ENCODE measurements at regions not wholly inside any gene's neighbourhood (a gene's known extent, or its start where the extent isn't known, plus 50 kb on each side); places are given as distances from the start of the nearest gene placed in this dataset.

DNA sequence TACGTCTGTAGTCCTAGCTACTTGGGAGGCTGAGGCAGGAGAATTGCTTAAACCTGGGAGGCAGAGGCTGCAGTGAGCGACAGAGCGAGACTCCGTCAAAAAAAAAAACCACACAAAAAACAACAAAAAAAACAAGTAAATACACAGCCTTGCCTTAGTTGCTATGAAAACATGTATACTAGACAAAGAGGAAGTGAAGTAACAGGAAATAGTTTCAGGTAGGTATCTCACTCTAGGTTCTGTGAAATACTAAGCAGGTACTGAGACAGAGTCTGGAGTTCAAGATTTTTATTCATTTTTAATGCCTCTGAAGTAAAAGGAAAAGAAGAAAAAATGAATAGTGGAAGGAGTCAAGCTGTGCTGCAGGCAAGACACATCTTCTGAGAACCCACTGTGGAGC, 687.9 kb upstream of the RGMB start:
- DNase-seq = no peak

DNA sequence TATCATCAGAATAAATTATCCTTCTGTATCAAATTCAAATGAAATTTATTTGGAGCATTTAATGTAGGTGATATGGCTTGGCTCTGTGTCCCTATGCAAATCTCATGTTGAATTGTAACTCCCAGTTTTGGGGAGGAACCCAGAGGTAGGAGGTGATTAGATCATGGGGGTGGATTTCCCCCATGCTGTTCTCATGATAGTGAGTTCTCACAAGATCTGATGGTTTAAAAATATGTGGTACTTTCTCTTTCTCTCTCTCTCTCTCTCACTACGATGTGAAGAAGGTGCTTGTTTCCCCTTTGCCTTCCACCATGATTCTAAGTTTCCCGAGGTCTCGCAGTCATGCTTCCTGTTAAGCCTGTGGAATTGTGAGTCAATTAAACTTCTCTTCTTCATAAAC, 678.4 kb upstream of the RGMB start:
- DNase-seq = no peak

DNA sequence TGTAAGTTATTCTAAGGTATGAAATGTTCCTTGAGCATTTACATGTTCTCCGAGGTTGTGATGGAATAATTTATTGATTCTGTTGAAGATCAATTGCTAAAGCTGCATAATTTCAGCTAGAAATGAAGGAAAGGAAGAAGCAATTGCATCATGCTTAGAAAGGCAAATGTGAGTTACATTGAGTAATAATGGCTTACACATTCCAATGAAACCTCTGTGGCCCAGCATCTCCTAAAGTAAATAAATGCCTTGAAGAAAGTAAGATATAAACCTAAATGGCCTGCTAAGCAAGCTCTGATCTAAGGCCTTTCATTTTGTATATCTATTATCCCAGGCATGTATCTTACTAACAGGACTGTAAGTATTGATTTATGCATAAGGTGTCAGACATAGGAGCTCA, 677.3 kb upstream of the RGMB start:
- no peak for DNase-seq

DNA sequence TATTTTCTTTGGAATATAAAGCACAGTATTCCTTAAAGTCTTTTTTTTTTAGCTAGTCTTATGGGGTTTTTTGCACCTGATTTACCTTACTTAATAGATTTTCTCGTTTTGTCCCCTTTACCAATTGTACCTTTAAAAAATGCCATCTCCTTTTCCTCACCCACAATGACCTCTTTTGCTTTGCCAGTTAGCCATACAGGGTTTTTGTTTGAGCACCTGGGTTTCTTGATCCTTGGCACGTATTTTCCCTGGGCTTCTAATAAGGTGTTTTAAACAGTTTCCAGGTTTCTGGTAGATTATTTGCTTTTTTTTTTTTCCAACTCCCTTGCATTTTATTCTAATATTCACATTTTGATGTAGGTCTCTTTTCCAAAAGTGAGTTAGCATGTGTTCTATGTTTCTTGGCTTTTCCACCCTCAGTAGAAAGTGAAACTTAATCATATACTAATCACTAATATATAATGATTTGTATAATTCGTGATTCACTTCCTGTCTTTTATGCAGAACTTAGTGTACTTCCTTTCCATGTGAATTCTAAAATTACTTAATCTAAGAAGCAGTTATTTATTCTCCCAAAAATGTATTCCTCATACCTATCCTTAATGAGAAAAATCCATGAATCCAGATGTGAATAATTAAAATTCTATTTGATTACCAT, 673.9 kb upstream of the RGMB start:
- DNase-seq = no peak

DNA sequence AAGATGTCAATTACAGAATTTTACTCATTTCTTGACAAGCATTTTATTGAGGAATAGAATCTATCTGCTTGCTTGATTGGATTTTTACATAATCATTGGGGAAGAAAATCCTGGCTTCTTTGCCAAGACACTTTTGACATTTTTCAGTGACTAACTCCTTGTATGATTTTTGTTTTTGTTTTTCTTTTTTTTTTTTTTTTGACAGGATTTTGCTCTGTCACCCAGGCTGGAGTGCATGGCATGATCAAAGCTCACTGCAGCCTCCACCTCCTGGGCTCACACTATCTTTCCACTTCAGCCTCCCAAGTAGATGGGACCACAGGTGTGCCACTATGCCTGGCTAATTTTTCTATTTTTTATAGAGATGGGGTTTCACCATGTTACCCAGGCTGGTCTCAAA, 672.3 kb upstream of the RGMB start:
- no peak for DNase-seq

DNA sequence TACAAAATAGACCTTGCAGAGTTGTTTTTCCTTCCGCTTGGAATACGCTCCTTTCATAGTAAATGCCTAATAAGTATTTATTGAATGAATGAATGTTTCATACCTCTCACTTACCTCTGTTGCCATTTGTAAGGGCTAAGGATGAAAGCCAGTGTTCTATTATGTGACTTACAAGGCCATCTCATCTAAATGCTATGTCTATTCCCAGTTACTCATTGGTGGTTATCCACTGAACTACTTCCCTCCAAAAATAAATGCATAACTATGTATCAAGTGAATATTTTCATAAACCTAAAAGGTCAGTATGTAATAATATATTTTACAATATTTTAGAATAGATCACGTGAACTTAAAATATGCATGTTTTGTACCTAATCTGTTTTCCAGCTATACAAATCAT, 670.5 kb upstream of the RGMB start:
- DNase-seq = no peak

DNA sequence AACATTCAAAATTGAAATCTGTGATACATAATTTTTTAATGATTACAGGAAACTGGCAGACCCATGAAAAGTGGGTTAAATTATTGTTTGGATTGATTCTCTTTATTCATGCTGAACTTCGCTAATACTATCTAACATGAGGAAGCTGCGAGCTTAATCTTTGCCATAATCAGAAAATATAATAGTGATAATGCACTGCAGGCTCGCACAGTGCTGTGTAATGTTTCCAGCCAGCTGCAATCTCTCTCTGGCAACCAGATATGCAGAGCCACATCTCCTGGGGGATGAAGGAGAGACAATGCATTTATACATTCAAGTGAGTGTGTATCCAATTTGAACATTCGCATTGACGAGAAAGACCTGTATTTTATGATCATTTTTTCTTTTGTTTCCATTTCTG, 669.7 kb upstream of the RGMB start:
- no peak for DNase-seq

DNA sequence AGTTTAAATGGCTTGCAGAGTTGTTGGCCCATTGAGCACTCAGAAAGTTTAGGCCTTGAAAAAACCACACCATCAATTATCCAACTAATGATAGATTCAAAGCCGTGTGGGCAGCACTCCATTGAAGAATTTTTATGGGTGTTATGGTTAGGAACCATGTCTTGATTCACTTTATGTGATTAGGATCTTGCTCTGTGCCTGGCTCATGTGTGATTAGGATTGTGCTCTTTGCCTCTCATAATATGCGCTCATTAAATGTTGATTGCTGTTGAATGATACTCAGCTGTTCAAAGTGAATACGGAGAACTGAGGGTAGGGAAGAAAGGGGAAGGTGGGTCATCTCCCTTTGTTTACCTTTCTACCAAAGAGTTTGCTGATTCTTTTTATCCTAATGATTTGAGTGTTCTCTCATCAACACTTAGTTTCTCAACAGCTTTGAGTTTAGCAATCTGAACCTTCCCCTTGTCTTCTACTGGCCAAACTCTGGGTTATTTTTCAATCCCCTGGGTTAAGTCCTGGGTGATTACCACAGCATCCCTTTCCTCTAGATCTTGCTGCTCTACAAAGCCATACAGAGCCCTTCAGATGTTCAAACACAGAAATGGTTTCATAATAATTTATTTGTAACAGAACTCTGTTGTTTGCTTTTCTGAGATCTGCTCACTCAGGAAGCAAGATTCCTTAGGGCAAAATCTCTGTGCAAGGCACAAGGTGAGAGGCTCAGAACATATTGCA, 668.8 kb upstream of the RGMB start:
- DNase-seq = no peak

DNA sequence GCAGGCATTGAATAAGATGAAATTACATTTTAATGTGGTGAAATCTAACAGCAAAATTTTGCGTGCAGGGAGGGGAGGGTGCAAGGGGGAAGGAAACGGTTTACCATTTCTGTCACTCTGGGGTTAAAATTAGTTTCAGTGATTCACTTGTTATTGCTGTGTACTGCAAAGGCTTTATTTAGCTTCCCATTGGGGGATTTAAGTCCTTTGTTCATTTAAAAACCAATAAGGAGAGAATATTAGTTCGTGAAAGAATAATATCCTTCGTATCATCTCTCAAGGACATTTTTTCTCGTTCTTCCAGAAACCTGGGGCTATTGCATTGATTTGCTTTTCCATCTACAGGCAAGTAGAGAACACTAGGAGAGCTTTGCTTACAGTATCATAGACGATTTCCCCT, 667.8 kb upstream of the RGMB start:
- DNase-seq = no peak

DNA sequence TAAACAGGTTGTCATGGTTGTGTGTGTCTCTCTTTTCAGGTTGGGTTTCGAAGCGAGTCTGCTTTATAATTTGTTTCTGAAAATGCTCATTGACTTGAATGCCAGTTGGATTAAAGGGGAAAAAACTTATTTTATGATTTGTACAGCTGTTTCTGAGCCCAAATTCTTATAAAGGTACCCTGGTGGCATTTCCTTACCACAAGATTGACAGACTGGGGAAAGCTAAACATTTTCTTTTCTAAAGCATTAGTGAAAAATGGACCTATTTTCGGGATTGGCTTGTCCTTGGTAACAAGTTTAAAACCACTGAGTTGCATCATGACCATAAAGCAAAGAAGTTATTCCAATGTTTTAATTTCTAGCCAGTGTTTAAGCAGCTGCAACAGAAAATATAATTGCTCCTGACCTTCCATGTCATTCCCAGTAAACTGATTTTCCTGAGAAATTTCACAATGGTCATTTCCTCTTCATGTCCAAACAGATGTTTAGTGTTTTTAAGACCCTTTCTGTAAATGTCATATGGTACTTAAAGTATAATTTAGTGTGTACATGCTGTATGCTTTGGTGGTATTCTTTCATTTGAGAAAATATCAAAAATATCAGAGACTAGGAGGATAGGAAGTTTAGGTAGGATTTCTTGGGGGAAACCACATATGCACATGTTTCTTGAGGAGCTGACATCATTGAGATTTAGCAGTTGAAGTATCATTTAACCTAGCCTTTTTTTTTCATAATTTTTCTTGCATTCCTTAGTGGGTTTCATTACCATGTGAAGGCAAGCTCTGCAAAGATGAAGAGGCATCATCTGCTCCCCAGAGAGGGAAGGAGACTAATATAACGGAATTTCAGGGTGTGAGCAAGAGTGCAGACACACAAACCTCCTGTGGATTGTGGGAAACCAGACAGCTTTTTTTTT, 667.1 kb upstream of the RGMB start:
- DNase-seq = no peak

DNA sequence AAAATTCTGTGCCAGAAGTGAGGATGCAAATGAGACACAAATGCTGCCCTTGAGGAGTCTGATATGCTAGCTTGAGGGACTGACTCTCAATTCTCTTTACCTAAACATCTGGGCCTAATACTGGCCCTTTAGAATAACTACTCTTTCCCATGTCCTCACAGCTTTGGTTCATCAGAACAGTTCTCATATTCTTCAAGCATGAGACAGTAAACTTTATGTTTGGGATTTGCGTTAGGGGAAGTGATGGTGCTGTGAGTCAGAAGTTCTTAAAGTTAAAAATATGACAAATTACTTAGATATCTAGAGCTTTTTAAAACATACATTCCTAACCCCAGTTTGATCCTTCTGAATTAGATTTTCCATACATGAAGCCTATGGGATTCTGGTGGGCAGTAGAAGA, 665.0 kb upstream of the RGMB start:
- no peak for DNase-seq

DNA sequence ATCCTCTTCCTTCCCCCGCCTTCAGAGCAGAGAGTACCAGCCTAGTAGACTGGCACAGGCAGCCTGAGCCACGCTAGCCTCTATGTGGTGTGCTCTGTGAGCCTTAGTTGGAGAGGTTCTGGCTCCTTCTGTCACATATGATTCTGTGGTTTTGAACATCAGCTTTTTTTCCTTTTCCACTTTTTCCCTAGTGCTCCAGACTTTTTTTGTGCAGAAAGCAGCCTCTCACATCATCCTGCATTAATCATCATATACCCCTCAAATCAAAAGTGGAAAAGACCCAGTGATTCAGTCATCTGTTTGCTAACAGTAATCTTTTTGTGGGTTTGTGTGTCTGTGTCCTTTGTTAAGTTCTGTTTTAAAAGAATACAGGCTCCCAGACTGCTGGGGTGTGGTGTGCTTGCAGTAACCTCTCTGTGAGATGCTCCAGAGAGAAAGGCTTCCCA, 663.9 kb upstream of the RGMB start:
- no peak for DNase-seq

DNA sequence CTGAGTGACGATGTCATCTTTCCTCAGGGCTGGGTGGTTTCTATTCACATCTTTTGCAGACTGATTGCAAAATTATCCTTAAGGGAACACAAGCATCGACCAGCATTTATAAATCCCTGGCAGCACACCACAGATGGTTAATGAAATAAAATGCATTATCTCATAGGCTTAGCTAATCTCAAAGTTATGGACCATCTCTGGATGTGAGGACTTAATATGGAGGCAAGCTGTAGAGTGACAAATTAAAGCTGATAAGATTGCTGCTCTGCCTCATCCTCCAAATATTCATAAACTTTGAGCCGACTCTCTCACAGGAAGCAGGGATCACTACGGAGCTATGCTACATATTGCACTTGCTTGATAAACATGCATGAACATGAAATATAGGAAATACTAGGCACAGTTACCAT, 663.2 kb upstream of the RGMB start:
- no peak for DNase-seq

DNA sequence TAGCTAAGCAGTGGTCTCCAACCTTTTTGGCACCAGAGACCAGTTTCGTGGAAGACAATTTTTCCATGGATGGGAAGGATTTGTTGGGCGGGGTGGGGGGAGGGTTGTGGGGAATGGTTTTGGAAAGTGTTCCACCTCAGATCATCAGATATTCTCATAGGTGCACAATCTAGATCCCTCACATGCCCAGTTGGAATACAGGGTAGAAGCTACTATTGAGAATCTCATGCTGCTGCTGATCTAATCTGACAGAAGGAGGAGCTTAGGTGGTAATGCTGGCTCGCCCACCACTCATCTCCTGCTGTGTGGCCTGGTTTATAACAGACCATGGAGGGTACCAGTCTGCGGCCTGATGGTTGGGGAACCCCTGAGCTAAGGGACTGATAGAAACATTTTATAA, 662.7 kb upstream of the RGMB start:
- DNase-seq = no peak

DNA sequence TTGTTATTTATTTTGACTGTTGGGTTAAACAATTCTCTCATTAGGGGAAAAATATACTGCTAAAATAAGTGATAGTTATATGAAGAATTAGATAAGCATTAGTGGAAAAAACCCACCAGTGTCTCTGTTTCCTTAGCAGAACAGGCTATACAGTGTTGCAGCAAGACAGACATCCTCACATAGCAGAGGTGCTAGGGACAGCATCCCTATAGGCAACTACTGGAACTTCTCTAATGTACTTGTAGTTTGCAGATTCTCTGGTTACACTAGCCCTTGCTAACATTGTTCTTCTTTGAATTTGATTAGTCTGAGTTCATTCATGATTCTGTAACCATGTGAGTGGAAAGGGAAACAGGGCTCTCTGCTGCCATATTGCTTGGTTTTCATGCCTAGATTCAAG, 661.8 kb upstream of the RGMB start:
- DNase-seq = no peak

DNA sequence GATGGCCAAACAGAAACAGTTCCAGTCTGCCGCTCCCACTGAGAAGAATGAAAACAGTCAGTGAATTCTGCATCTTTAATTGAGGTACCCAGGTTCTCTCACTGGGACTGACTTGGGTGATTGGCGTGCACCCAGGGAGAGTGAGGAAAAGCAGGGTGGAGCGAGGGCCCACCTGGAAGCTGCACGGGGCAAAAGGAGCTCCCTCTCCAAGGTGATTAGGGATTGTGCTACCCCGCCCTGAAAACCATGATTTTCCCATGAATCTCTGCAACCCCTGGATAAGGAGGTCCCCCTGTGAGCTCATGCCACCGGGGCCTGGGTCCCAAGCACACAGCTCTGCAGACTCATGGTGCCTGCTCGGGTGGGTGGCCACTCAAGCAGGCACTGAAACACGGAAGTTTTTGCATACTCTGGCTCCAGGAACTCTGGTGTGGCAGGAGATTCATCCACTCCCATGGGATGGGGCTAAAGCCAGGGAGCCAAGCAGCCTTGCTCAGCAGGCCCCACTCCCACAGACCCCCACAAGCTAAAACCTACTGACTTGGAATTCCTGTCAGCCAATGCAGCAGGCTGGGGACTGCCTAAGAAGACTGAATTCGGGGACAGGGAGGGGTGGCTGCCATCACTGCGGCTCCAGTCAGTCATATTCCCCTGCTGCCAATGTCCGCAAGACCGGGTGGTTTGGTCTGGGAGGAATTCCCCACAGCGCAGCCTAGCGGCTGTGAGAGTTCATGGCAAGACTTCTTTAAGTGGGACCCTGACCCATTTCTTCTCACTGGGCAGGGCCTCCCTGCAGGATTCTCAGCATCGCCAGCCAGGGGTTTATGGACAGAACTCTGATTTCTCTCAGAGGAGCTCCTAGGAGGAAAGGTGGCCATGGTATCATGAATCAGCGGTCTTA, 652.2 kb upstream of the RGMB start:
- DNase-seq = no peak

DNA sequence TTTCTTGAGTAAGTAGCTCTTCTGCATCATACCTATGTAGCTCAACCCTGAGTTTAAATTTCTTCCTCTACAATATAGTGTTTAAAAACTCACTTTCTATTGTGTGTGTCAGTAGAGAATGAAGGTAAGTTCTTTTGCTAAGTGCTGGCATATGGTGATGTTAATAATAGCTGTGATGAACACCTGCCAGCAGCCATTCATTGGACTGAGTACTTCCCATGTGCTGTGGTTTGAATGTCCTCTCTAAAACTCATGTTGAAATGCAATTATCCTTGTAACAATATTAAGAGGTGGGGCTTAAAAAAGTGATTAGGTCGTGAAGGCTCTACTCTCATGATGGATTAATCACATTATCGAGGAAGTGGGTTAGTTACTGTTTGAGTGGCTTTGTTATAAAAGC, 645.2 kb upstream of the RGMB start:
- DNase-seq = no peak

DNA sequence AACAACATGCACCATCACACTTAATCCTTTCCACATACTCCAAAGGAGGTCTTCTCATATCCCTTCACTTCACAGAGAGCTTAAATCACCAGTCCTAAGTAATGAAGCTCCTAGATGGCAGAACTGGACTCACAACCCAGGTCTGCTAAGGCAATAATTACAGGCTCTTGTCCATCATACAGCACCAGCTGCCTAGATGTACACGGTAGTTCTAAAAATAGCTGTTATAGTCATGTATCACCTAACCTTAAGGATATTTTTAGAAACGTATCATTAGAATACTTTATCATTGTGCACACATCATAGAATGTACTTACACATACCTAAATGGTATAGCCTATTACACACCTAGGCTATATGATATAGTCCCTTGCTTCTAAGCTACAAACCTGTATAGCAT, 644.6 kb upstream of the RGMB start:
- DNase-seq = no peak

DNA sequence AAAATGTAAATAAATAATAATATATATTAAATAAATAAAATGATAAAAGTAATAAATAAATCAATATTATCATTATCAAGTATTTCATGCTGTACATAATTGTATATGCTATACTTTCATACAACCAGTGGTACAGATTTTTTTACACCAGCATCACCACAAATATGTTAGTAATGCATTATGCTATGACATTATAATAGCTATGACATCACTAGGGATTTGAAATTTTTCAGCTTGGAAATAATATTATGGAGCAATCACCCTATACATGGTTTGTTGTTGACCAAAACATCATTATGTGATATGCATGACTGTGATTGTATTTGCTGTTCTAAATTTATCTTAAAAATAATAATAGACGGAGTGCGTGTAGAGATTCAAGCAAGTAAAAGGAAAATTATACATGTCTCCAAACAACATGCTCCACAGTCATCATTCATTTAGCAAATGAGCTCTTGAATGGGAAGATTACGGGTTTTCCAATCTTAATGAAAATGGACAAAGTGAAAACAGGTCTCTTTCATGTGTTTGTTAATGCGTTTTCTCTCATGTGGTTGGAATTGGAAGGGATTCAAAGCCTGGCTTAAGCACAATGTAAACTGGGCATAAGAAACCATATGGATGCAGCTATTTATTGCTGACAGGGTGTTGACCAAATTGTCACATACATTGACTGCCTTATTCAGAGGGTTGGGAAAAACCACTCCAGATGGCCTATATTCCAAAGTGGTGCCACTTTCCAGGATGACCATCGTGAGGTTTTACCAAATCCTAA, 643.0 kb upstream of the RGMB start:
- no peak for DNase-seq

DNA sequence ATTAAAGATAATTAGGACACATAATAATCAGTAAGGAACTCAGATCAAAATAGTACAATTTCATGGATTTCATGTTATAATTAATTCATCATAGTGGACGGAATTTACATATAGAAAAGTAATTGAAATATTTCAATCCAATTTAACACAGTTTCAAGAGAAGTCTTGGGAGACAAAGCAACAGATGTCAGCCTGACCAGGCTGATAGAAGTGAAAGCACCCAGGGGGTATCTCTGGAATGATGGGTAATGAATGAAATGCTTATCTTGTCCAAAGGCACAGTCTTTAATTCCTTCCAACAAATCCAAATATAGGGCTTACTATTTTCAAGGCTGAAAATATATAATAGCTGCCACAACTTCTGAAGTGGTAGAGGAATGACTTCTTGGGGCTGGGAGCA, 629.3 kb upstream of the RGMB start:
- DNase-seq = no peak

DNA sequence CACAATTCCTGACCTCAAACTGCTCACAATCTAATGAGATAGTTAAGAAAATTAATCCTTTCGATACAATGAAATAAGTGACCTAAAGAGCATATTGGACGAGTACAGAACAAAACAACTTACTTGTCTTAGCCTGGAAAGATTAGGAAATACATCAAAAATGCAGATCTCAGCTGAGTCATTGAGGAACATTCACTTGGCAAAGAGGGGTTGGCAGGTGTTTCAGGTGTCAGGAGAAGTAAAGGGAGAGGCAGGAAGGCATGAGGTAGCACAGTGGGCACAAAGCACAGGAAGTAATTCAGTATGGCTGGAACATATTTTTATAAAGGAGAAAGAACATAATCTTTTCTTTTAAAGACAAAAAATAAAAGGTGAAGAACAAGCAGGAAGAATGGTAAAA, 628.8 kb upstream of the RGMB start:
- no peak for DNase-seq

DNA sequence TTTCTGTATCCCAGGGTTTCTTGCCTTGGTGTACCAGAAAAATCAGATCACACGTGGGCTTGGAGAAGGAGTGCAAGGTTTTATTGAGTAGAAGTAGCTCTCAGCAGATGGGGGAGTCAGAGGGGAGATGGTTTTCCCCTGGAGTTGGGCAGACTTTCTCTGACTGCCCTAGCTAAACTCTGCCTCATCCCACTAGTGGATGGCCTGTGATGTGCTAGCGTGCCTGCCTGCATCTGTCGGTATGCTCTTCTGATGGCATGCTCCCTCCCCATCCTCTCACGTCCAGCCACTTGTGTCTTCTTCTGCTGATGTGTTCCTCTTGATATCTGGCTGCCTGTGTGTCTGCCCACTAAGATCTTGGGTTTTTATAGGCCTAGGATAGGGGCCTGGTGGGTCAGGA, 616.1 kb upstream of the RGMB start:
- DNase-seq = no peak
